Cardiac muscle cell (in vitro differentiated cells and primary cell): ENCODE measurements at regions not wholly inside any gene's neighbourhood (a gene's known extent, or its start where the extent isn't known, plus 50 kb on each side); places are given as distances from the start of the nearest gene placed in this dataset.

Experiments used
- DNase-seq, 2 donors: peaks; one replicate each; pipeline versions ENCODE4 v3.0.0 to v3.0.0-alpha.2; 2010 to 2017; ENCODE audit warnings: low read depth in 1 of 2, low spot score in 1 of 2
- H3K27ac ChIP-seq: fragments of 200-600 bp; sonication (generic); 2 replicates; pipeline ENCODE4 v1.5.1; 2016
- H3K27me3 ChIP-seq: fragments of 200-600 bp; sonication (generic); 2 replicates; pipeline ENCODE4 v1.6.0; 2016; ENCODE audit warnings: control low read depth
- H3K36me3 ChIP-seq: fragments of 200-600 bp; sonication (generic); 2 replicates; pipeline ENCODE4 v1.5.1; 2016; ENCODE audit warnings: control low read depth
- H3K4me1 ChIP-seq: fragments of 200-600 bp; sonication (generic); 2 replicates; pipeline ENCODE4 v1.8.1; 2017; ENCODE audit warnings: low read depth, mild to moderate bottlenecking, mixed run types
- H3K4me3 ChIP-seq: fragments of 200-600 bp; sonication (generic); 2 replicates; pipeline ENCODE4 v1.5.1; 2016; ENCODE audit warnings: mild to moderate bottlenecking
- H3K9me3 ChIP-seq: fragments of 200-600 bp; sonication (generic); 2 replicates; pipeline ENCODE4 v1.5.1; 2017; ENCODE audit warnings: low read depth, mild to moderate bottlenecking, control low read depth
- TF ChIP-seq, protein P1 (sequence below): IDR thresholded peaks from 2 replicates; pipeline ENCODE4 v1.5.1; 2012; ENCODE audit warnings: low read depth, mild to moderate bottlenecking, low read length

DNA sequence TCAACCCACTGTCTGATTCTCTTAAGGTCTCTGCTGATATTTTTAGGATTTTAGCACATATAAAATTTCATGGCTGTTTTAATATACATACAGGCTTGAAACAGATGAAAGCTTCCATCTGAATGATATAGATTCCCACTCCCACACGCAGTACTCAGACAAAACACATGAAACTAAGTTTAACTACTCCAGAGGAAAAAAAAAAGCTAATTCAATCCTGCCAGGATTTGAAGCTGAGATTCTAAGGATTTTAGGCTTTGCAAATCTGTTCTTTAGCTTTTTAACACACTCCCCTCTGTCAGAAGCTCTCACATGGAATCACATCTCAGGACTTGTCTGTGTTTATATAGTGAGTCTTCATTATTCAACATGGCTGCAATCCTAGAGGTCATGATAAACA lies 217.3 kb downstream of the BCAT1 start:
- Histone ChIP-seq H3K36me3 (no peaks in the 10 kb centered on the region), H3K4me3 (no peak overlapping the region), H3K27me3 (no peaks in the 10 kb centered on the region), H3K4me1 (no peaks in the 10 kb centered on the region), H3K9me3 (no peaks in the 10 kb centered on the region), H3K27ac (no peak overlapping the region)
- TF ChIP-seq, protein P1, sequence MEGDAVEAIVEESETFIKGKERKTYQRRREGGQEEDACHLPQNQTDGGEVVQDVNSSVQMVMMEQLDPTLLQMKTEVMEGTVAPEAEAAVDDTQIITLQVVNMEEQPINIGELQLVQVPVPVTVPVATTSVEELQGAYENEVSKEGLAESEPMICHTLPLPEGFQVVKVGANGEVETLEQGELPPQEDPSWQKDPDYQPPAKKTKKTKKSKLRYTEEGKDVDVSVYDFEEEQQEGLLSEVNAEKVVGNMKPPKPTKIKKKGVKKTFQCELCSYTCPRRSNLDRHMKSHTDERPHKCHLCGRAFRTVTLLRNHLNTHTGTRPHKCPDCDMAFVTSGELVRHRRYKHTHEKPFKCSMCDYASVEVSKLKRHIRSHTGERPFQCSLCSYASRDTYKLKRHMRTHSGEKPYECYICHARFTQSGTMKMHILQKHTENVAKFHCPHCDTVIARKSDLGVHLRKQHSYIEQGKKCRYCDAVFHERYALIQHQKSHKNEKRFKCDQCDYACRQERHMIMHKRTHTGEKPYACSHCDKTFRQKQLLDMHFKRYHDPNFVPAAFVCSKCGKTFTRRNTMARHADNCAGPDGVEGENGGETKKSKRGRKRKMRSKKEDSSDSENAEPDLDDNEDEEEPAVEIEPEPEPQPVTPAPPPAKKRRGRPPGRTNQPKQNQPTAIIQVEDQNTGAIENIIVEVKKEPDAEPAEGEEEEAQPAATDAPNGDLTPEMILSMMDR = no peak
- DNase-seq = no peak

DNA sequence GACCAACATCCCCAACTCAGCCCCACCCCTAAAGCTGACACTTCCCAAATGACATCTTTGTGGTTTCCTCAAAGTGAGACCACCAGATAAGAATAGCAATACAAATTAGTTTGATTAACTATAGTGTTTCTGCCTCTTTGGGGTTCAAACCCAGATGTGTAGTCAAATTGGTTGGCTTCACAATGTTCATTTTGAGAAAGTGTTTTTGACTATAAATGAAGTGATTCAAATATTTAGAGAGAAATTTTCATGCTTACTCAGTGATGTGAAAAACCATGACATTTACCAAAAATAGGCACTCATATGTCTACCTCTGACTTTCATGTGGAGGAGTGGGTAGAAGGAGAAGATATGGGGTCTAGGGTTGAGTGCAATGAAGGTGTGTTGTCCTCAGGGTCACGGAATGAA lies 218.4 kb downstream of the BCAT1 start:
- Histone ChIP-seq H3K4me3 (no peak overlapping the region), H3K9me3 (no peaks in the 10 kb centered on the region), H3K27ac (no peak overlapping the region), H3K36me3 (no peaks in the 10 kb centered on the region), H3K4me1 (peaks cover 7% of the 10 kb centered on the region), H3K27me3 (no peaks in the 10 kb centered on the region)
- TF ChIP-seq, protein P1 = no peak
- DNase-seq = no peak

DNA sequence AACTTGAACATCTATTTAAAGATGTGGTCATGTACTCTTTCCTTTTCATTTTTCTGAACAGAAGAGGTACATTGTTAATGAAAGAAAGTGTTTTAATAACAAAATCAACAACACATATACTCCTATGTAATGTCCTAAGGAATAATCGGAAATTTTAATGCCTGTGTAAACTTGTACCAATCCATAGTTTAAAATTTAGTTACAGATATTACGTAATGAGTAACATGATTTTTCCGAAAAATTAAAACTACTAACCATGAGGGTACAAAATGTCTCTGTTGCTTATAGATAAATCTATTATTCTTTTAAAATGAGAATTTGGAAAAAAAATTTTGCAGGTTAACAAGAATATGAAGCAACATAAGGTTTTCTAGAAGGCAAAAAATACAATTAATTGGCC lies 220.1 kb downstream of the BCAT1 start:
- peaks cover 7% of the 10 kb centered on the region for H3K4me1 ChIP-seq
- no peaks in the 10 kb centered on the region for H3K36me3 ChIP-seq
- no peak overlapping the region for H3K27ac ChIP-seq
- H3K27me3 ChIP-seq = no peaks in the 10 kb centered on the region
- DNase-seq = no peak
- H3K9me3 ChIP-seq = no peaks in the 10 kb centered on the region
- TF ChIP-seq, protein P1 = no peak
- H3K4me3 ChIP-seq = no peak overlapping the region

DNA sequence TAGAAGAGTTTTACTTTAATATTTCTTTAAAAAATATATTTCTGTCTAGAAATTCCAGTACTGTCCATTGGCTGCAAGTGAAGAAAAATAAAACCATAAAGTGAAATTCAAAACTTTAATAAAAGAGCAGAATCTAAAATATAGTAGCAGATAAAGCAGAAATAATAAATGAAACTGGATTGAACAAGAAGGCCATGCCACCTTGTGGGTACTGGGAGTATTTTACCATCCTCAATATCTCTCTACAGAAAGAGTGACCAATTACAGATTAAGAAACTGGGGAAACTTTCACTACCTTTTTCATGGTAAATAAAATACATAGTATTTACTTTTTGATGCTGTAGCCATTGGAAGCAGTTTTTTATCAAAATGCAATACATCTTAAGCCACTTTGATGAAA lies 220.5 kb downstream of the BCAT1 start:
- H3K4me3 ChIP-seq = no peak overlapping the region
- TF ChIP-seq, protein P1 = peak; percentile 65
- peak; percentile 22 to 62 for DNase-seq

DNA sequence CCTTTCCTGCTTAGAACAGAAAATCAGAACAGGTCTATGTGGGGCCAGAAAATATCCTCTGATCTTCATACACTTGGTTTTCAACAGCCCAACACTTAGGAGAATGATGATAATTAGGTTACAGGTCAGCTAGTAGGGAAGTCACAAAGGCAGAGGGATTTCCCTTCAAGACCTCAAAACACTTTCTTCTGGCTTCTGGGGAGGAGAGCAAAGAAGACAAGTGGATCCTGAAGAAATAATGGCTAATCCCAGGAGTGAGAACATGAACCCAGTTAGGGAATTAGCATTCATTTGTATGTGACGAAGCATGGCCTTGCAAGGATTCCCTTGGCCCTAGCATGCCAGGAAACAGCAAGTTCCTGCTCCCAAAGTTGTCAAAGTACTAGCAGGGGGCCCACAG lies 223.3 kb downstream of the BCAT1 start:
- Histone ChIP-seq H3K27me3 (no peaks in the 10 kb centered on the region), H3K4me1 (peaks cover 7% of the 10 kb centered on the region), H3K36me3 (no peaks in the 10 kb centered on the region), H3K27ac (no peak overlapping the region), H3K9me3 (no peaks in the 10 kb centered on the region), H3K4me3 (no peak overlapping the region)
- DNase-seq = no peak
- TF ChIP-seq, protein P1 = no peak

More for the DNA sequence above, 220.5 kb downstream of the BCAT1 start:
- H3K9me3 ChIP-seq = no peaks in the 10 kb centered on the region
- peaks cover 7% of the 10 kb centered on the region for H3K4me1 ChIP-seq
- no peak overlapping the region for H3K27ac ChIP-seq
- no peaks in the 10 kb centered on the region for H3K36me3 ChIP-seq
- H3K27me3 ChIP-seq = no peaks in the 10 kb centered on the region

DNA sequence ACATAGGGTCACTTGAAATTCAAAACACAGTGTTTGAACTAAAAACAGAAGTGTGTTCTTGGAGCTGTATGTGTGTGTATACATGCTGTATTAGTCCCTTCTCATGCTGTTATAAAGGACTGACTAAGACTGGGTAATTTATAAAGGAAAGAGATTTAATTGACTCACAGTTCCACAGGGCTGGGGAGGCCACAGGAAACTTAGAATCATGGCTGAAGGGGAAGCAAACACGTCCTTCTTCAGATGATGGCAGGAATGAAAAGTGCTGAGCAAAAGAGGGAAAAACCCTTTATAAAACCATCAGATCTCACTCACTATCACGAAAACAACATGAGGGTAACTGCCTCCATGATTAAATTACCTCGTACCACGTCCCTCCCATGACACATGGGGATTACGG lies 224.1 kb downstream of the BCAT1 start:
- H3K4me1 ChIP-seq = peaks cover 7% of the 10 kb centered on the region
- TF ChIP-seq, protein P1 = no peak
- no peak for DNase-seq
- no peak overlapping the region for H3K4me3 ChIP-seq
- H3K27ac ChIP-seq = no peak overlapping the region
- H3K36me3 ChIP-seq = no peaks in the 10 kb centered on the region
- H3K9me3 ChIP-seq = no peaks in the 10 kb centered on the region
- no peaks in the 10 kb centered on the region for H3K27me3 ChIP-seq
